Nephron progenitor cell (in vitro differentiated cells): ENCODE measurements at regions not wholly inside any gene's neighbourhood (a gene's known extent, or its start where the extent isn't known, plus 50 kb on each side); places are given as distances from the start of the nearest gene placed in this dataset.

Experiments used
- DNase-seq: peaks from one replicate; pipeline ENCODE4 v3.0.0; 2021
- H3K27ac Mint-ChIP-seq: 2 replicates; pipeline ENCODE4 v1.8.0; 2021; ENCODE audit warnings: mild to moderate bottlenecking, moderate library complexity, mixed read lengths
- H3K27me3 Mint-ChIP-seq: 2 replicates; pipeline ENCODE4 v1.8.0; 2021; ENCODE audit warnings: mild to moderate bottlenecking, low read depth, mixed read lengths; ENCODE audit not compliant: poor library complexity
- H3K36me3 Mint-ChIP-seq: 2 replicates; pipeline ENCODE4 v1.8.0; 2021; ENCODE audit warnings: low read depth, mixed read lengths
- H3K4me1 Mint-ChIP-seq: 2 replicates; pipeline ENCODE4 v1.8.0; 2021; ENCODE audit warnings: mixed read lengths
- H3K4me3 Mint-ChIP-seq: 2 replicates; pipeline ENCODE4 v1.8.0; 2021; ENCODE audit warnings: mild to moderate bottlenecking, moderate library complexity, mixed read lengths
- H3K9me3 Mint-ChIP-seq: 2 replicates; pipeline ENCODE4 v1.8.0; 2021; ENCODE audit warnings: mild to moderate bottlenecking, moderate library complexity, mixed read lengths
- CTCF ChIP-seq: fragments of 200-600 bp; sonication (generic); IDR thresholded peaks from 2 replicates; pipeline ENCODE4 v1.5.0; 2021; ENCODE audit warnings: antibody characterized with exemption

DNA sequence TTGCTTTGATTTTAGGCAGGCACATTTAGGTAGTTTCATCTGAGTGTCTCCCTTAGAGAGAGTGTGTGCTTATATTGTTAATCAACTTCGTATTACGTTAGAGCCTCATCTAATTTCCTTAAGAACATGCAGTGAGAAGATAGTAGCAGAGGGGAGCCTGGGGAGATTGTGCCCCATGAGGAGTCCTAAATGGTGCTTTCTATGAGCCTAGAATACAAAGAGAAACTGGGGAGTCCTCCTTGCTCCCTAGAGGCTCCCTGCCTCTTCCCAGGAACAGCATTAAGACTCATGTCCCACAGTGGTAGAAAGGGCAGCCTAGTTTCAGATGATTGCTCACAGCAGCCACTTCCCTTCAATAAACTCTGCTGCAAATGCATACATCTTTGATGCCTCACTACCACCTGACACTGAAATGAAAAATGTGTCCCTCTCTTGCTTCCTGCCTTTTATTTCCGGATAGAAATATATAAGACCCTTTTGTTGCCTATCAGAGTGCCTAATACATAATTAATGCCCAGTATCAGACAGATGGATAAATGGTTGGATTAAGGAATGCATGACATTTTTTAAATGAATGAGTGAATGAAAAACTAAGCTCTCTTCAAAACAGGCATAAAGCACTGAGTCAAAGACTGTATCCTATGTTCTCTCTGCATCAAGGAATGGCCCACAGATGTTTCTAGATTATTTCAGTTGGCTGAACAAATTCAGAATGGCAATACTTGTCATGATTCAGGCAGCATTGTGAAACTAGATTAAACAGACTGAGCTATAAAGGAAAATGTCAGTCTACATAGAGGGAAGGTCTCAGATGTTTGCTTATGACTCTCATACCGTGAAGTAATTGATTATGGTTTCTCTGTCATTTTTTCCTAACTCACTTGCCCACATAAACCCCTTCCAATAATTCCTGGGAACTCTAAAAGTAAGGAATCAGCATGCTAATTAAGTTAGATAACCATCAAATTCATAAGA, 362.1 kb downstream of the LRRC3B start:
- H3K9me3 Mint-ChIP-seq, result no peaks in the 10 kb centered on the region
- no peak overlapping the region for H3K27ac Mint-ChIP-seq
- no peak overlapping the region for H3K4me3 Mint-ChIP-seq
- no peaks in the 10 kb centered on the region for H3K4me1 Mint-ChIP-seq
- H3K36me3 Mint-ChIP-seq, result no peaks in the 10 kb centered on the region
- DNase-seq, result no peak
- peaks cover 3% of the 10 kb centered on the region for H3K27me3 Mint-ChIP-seq
- no peak for TF ChIP-seq CTCF

GRCh38 chr3:26989037-26989436, 366.5 kb downstream of the LRRC3B start:
- Mint-ChIP-seq H3K27me3 (peaks cover 3% of the 10 kb centered on the region), H3K4me3 (no peak overlapping the region), H3K36me3 (no peaks in the 10 kb centered on the region), H3K4me1 (no peaks in the 10 kb centered on the region), H3K27ac (no peak overlapping the region), H3K9me3 (peaks cover 13% of the 10 kb centered on the region)
- DNase-seq, result no peak
- no peak for TF ChIP-seq CTCF

DNA sequence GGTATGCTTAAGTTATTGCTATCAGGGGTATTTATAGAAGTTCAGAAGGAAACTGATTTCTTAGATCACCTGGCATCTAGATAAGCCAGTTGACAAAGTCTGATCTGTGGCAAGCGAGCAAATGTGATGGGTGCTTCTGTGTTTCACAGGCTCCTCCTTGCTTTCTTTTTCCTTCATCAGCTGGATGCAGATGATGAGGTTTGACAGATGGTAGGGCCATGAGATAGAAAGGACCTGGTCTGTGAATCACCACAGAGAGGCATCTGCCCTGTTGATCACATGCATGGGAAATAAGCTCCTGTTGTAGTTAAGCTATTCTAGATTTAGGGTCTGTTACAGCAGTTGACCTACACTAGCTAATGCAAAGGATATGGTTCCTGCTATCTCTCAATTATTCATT, 372.0 kb downstream of the NEK10 start:
- no peaks in the 10 kb centered on the region for H3K36me3 Mint-ChIP-seq
- H3K9me3 Mint-ChIP-seq, result peaks cover 15% of the 10 kb centered on the region
- no peak overlapping the region for H3K27ac Mint-ChIP-seq
- no peak for DNase-seq
- TF ChIP-seq CTCF, result no peak
- peaks cover 6% of the 10 kb centered on the region for H3K27me3 Mint-ChIP-seq
- H3K4me3 Mint-ChIP-seq, result no peak overlapping the region
- H3K4me1 Mint-ChIP-seq, result no peaks in the 10 kb centered on the region

DNA sequence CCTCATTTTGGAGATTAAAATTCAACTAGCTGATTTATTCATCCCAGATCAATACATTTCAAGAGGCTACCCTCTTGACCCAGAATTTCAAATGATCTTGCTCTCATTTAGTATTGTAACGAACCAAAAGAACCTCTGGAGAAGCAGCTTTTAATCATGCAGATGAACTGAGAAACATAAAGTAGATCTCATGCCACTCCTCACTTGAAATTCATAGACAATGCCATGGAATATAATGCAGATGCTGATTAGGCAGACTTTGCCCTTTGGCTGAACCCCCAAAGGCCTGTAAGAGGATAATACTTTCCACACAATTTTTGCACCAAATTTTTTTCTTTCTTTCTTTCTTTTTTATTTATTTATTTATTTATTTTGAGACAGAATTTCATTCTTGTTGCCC, 358.3 kb downstream of the NEK10 start:
- H3K4me3 Mint-ChIP-seq, result no peak overlapping the region
- H3K27me3 Mint-ChIP-seq, result peaks cover 8% of the 10 kb centered on the region
- H3K9me3 Mint-ChIP-seq, result no peaks in the 10 kb centered on the region
- no peaks in the 10 kb centered on the region for H3K36me3 Mint-ChIP-seq
- TF ChIP-seq CTCF, result no peak
- H3K4me1 Mint-ChIP-seq, result no peaks in the 10 kb centered on the region
- DNase-seq, result no peak
- no peak overlapping the region for H3K27ac Mint-ChIP-seq

- no peak for DNase-seq
- H3K4me1 Mint-ChIP-seq, result peaks cover 12% of the 10 kb centered on the region
- H3K4me3 Mint-ChIP-seq, result no peak overlapping the region
- no peak overlapping the region for H3K27ac Mint-ChIP-seq
- TF ChIP-seq CTCF, result no peak
- no peaks in the 10 kb centered on the region for H3K36me3 Mint-ChIP-seq
- no peaks in the 10 kb centered on the region for H3K9me3 Mint-ChIP-seq
- H3K27me3 Mint-ChIP-seq, result peaks cover 4% of the 10 kb centered on the region
Observed at GRCh38 chr3:27022096-27022761, 347.0 kb downstream of the NEK10 start.
